CD4-positive, CD25-positive, alpha-beta regulatory T cell (primary cell): ENCODE measurements at regions not wholly inside any gene's neighbourhood (a gene's known extent, or its start where the extent isn't known, plus 50 kb on each side); places are given as distances from the start of the nearest gene placed in this dataset.
A peak's percentile ranks its signal among the peaks of the same experiment; 100 is the strongest.

Experiments
- ATAC-seq, 2 donors: fragments of 150-1000 bp; cut with Tn5 transposase; one replicate each; pipeline ENCODE4 v1.10.0; 2021; ENCODE audit warnings: low read depth in 2 of 2, moderate number of reproducible peaks in 2 of 2, moderate library complexity in 1 of 2
- DNase-seq, 3 donors: peaks; one replicate each; pipeline versions ENCODE4 v3.0.0 to v3.0.0-alpha.2; 2012 to 2022; ENCODE audit warnings: mixed read lengths in 1 of 3
- H3K27ac ChIP-seq: one replicate; pipeline ENCODE4 v1.7.0; 2013; ENCODE audit warnings: mild to moderate bottlenecking, low read length; ENCODE audit not compliant: insufficient read depth, poor library complexity, severe bottlenecking
- H3K27me3 ChIP-seq: one replicate; pipeline ENCODE4 v1.7.0; 2013; ENCODE audit warnings: low read length; ENCODE audit not compliant: control insufficient read depth, insufficient read depth
- H3K36me3 ChIP-seq: one replicate; pipeline ENCODE4 v1.7.0; 2013; ENCODE audit warnings: mild to moderate bottlenecking, low read length, moderate library complexity; ENCODE audit not compliant: control insufficient read depth, insufficient read depth
- H3K4me1 ChIP-seq: 2 replicates; pipeline ENCODE4 v1.7.0; 2013; ENCODE audit warnings: mild to moderate bottlenecking, low read length; ENCODE audit not compliant: insufficient read depth, control insufficient read depth, poor library complexity, severe bottlenecking
- H3K4me3 ChIP-seq: one replicate; pipeline ENCODE4 v1.7.0; 2013; ENCODE audit warnings: low read depth, mild to moderate bottlenecking, low read length, moderate library complexity
- H3K9me3 ChIP-seq, 2 experiments: 1 replicate in 1 of 2; 2 replicates in 1 of 2; pipeline ENCODE4 v1.7.0; 2013; ENCODE audit warnings: low read length in 2 of 2, mild to moderate bottlenecking in 1 of 2, moderate library complexity in 1 of 2; ENCODE audit not compliant: control insufficient read depth in 2 of 2
- H3K27ac Mint-ChIP-seq, 3 donors: one replicate each; pipeline ENCODE4 v1.8.0; 2020 to 2022; ENCODE audit warnings: mild to moderate bottlenecking in 3 of 3, mixed read lengths in 3 of 3, moderate library complexity in 2 of 3
- H3K27me3 Mint-ChIP-seq: one replicate; pipeline ENCODE4 v1.8.0; 2022; ENCODE audit warnings: mild to moderate bottlenecking, mixed read lengths
- H3K36me3 Mint-ChIP-seq: one replicate; pipeline ENCODE4 v1.8.0; 2020; ENCODE audit warnings: mixed read lengths
- H3K4me1 Mint-ChIP-seq, 4 donors: one replicate each; pipeline ENCODE4 v1.8.0; 2020 to 2022; ENCODE audit warnings: mixed read lengths in 4 of 4, mild to moderate bottlenecking in 1 of 4
- H3K4me3 Mint-ChIP-seq, 4 donors: one replicate each; pipeline ENCODE4 v1.8.0; 2020 to 2022; ENCODE audit warnings: mild to moderate bottlenecking in 4 of 4, mixed read lengths in 4 of 4, moderate library complexity in 3 of 4
- H3K9me3 Mint-ChIP-seq, 7 donors: one replicate each; pipeline ENCODE4 v1.8.0; 2020 to 2022; ENCODE audit warnings: mixed read lengths in 7 of 7, mild to moderate bottlenecking in 3 of 7, moderate library complexity in 2 of 7

GRCh38 chr4:12879496-12879895 lies 604.6 kb downstream of the RAB28 start:
- H3K9me3 Mint-ChIP-seq: peaks cover 0 to 7% (median 3%) of the 10 kb centered on the region in 7 donors
- Histone ChIP-seq H3K4me3 (no peak overlapping the region), H3K4me1 (no peaks in the 10 kb centered on the region), H3K27ac (no peak overlapping the region), H3K36me3 (no peaks in the 10 kb centered on the region), H3K9me3 (no peaks in the 10 kb centered on the region), H3K27me3 (no peaks in the 10 kb centered on the region)
- H3K27me3 Mint-ChIP-seq: peaks cover 6% of the 10 kb centered on the region
- no peak overlapping the region for H3K27ac Mint-ChIP-seq
- ATAC-seq (no peak), DNase-seq (no peak)
- no peaks in the 10 kb centered on the region for H3K36me3 Mint-ChIP-seq
- H3K4me3 Mint-ChIP-seq: no peak overlapping the region
- no peaks in the 10 kb centered on the region for H3K4me1 Mint-ChIP-seq

- Histone ChIP-seq H3K27ac (no peak overlapping the region), H3K4me1 (no peaks in the 10 kb centered on the region), H3K4me3 (no peak overlapping the region), H3K9me3 (no peaks in the 10 kb centered on the region), H3K27me3 (no peaks in the 10 kb centered on the region), H3K36me3 (no peaks in the 10 kb centered on the region)
- no peak for ATAC-seq
- Mint-ChIP-seq H3K4me3 (no peak overlapping the region), H3K4me1 (no peaks in the 10 kb centered on the region), H3K36me3 (no peaks in the 10 kb centered on the region), H3K9me3 (peaks cover 0 to 8% (median 3%) of the 10 kb centered on the region in 7 donors), H3K27ac (no peak overlapping the region), H3K27me3 (peaks cover 6% of the 10 kb centered on the region)
- DNase-seq: no peak
Measured at GRCh38 chr4:12875640-12876243, 608.4 kb downstream of the RAB28 start.

GRCh38 chr4:12873351-12873750 lies 610.8 kb downstream of the RAB28 start:
- H3K36me3 Mint-ChIP-seq: no peaks in the 10 kb centered on the region

GRCh38 chr4:12861422-12861821 lies 622.7 kb downstream of the RAB28 start:
- Mint-ChIP-seq H3K4me3 (no peak overlapping the region), H3K27ac (no peak overlapping the region), H3K4me1 (no peaks in the 10 kb centered on the region), H3K36me3 (no peaks in the 10 kb centered on the region), H3K9me3 (peaks cover 0 to 3% (median 0%) of the 10 kb centered on the region in 7 donors), H3K27me3 (no peaks in the 10 kb centered on the region)
- no peak overlapping the region for H3K4me3 ChIP-seq
- DNase-seq (no peak), ATAC-seq (no peak)
- H3K27ac ChIP-seq: no peak overlapping the region
- no peaks in the 10 kb centered on the region for H3K9me3 ChIP-seq
- H3K36me3 ChIP-seq: no peaks in the 10 kb centered on the region
- no peaks in the 10 kb centered on the region for H3K4me1 ChIP-seq
- no peaks in the 10 kb centered on the region for H3K27me3 ChIP-seq

More at GRCh38 chr4:12873351-12873750, 610.8 kb downstream of the RAB28 start:
- ATAC-seq: no peak
- H3K27ac ChIP-seq: no peak overlapping the region
- Mint-ChIP-seq H3K27ac (no peak overlapping the region), H3K27me3 (peaks cover 6% of the 10 kb centered on the region), H3K9me3 (peaks cover 1 to 11% (median 7%) of the 10 kb centered on the region in 7 donors), H3K4me1 (no peaks in the 10 kb centered on the region), H3K4me3 (no peak overlapping the region)
- no peaks in the 10 kb centered on the region for H3K4me1 ChIP-seq
- H3K9me3 ChIP-seq: peaks cover 0 to 3% of the 10 kb centered on the region in 2 experiments
- H3K4me3 ChIP-seq: no peak overlapping the region
- H3K27me3 ChIP-seq: no peaks in the 10 kb centered on the region
- DNase-seq: no peak
- no peaks in the 10 kb centered on the region for H3K36me3 ChIP-seq

- no peaks in the 10 kb centered on the region for H3K27me3 Mint-ChIP-seq
- no peak for ATAC-seq
- peak in 1 of 3 donors; percentile 21 for DNase-seq
- no peaks in the 10 kb centered on the region for H3K4me1 ChIP-seq
- peaks cover 0 to 1% (median 0%) of the 10 kb centered on the region in 7 donors for H3K9me3 Mint-ChIP-seq
- H3K4me3 ChIP-seq: no peak overlapping the region
- no peaks in the 10 kb centered on the region for H3K27me3 ChIP-seq
- no peak overlapping the region for H3K27ac Mint-ChIP-seq
- no peaks in the 10 kb centered on the region for H3K9me3 ChIP-seq
- H3K4me1 Mint-ChIP-seq: no peaks in the 10 kb centered on the region
- no peaks in the 10 kb centered on the region for H3K36me3 Mint-ChIP-seq
- no peak overlapping the region for H3K27ac ChIP-seq
- no peaks in the 10 kb centered on the region for H3K36me3 ChIP-seq
- no peak overlapping the region for H3K4me3 Mint-ChIP-seq
Measured at GRCh38 chr4:12852338-12853307, 631.5 kb downstream of the RAB28 start.

- ATAC-seq: no peak
- Mint-ChIP-seq H3K4me1 (no peaks in the 10 kb centered on the region), H3K9me3 (peaks cover 0 to 2% (median 0%) of the 10 kb centered on the region in 7 donors), H3K27ac (no peak overlapping the region), H3K4me3 (no peak overlapping the region), H3K27me3 (no peaks in the 10 kb centered on the region), H3K36me3 (no peaks in the 10 kb centered on the region)
- Histone ChIP-seq H3K27ac (no peak overlapping the region), H3K4me1 (no peaks in the 10 kb centered on the region), H3K36me3 (no peaks in the 10 kb centered on the region), H3K4me3 (no peak overlapping the region), H3K27me3 (no peaks in the 10 kb centered on the region), H3K9me3 (no peaks in the 10 kb centered on the region)
- DNase-seq: no peak
Measured at GRCh38 chr4:12846368-12846767, 637.8 kb downstream of the RAB28 start.

GRCh38 chr4:12844141-12844540 lies 640.0 kb downstream of the RAB28 start:
- H3K27me3 ChIP-seq: no peaks in the 10 kb centered on the region
- Mint-ChIP-seq H3K27me3 (no peaks in the 10 kb centered on the region), H3K4me3 (no peak overlapping the region), H3K9me3 (peaks cover 0 to 4% (median 0%) of the 10 kb centered on the region in 7 donors), H3K27ac (no peak overlapping the region), H3K36me3 (no peaks in the 10 kb centered on the region), H3K4me1 (no peaks in the 10 kb centered on the region)
- no peak overlapping the region for H3K27ac ChIP-seq
- H3K36me3 ChIP-seq: no peaks in the 10 kb centered on the region
- no peak overlapping the region for H3K4me3 ChIP-seq
- no peaks in the 10 kb centered on the region for H3K9me3 ChIP-seq
- ATAC-seq (no peak), DNase-seq (no peak)
- H3K4me1 ChIP-seq: no peaks in the 10 kb centered on the region
